ENCODE measurements at regions not wholly inside any gene's neighbourhood (a gene's known extent, or its start where the extent isn't known, plus 50 kb on each side); places are given as distances from the start of the nearest gene placed in this dataset.

DNA sequence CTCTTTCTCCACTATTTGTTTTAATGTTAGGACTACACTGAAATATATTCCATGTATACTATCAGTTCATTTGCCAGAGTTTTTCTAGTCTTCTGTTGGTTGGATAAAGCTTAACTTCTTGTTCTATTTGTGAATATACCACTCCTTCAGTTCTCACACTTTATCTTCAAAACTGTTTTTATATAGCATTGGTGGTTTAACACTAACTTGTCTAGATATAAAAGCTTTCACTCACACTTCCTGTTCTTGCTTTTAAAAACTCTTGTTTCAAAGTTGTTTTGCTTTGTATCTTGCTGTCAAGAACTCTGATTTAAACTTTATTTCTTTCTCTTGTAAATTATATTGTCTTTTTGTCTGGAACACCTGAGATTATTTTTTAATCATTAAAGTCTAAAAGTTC lies 226.8 kb upstream of the TENT5A start:
- Histone ChIP-seq H2BK120ac (ENCODE audit: low read depth, low read length, poor library complexity, severe bottlenecking) (no peak overlapping the region), H4K91ac (ENCODE audit: insufficient read length, low read depth, low read length) (no peak overlapping the region), H3K9me3 (ENCODE audit: control insufficient read depth, low read depth, low read length) (no peaks in the 10 kb centered on the region), H3K4me2 (ENCODE audit: insufficient read depth, insufficient read length, low read length) (no peak overlapping the region), H3K14ac (ENCODE audit: insufficient read depth, low read length) (no peak overlapping the region), H4K8ac (replicated peaks; ENCODE audit: insufficient read length, low read depth, low read length) (no peak overlapping the region), H3K4me1 (ENCODE audit: insufficient read depth, low read length) (no peaks in the 10 kb centered on the region), H2AK5ac (ENCODE audit: insufficient read length, low read length) (no peak overlapping the region), H2BK15ac (ENCODE audit: low read depth, low read length) (no peak overlapping the region), H4K20me1 (ENCODE audit: control insufficient read depth, insufficient read depth, insufficient read length) (no peaks in the 10 kb centered on the region), H3K27me3 (ENCODE audit: insufficient read depth, low read length) (no peaks in the 10 kb centered on the region), H2BK5ac (ENCODE audit: insufficient read length, low read length) (no peak overlapping the region), H3T11ph (ENCODE audit: low read length) (no peak overlapping the region), H3K79me2 (ENCODE audit: insufficient read depth, low read length) (no peaks in the 10 kb centered on the region), H3K18ac (ENCODE audit: insufficient read length, low read depth, low read length) (no peak overlapping the region), H2BK12ac (ENCODE audit: insufficient read length, low read depth, low read length) (no peak overlapping the region), H3K23ac (ENCODE audit: insufficient read length, low read depth, low read length) (no peak overlapping the region), H3K9ac (ENCODE audit: extremely low read depth, insufficient read length, low read length) (no peak overlapping the region), H2BK20ac (ENCODE audit: low read depth, low read length, poor library complexity, severe bottlenecking) (no peak overlapping the region), H3K4ac (ENCODE audit: low read depth, low read length) (no peak overlapping the region), H2AFZ (ENCODE audit: low read length) (no peak overlapping the region), H4K5ac (ENCODE audit: insufficient read length, low read depth, low read length) (no peak overlapping the region), H3K27ac (ENCODE audit: insufficient read length, low read depth, low read length) (no peak overlapping the region), H3K79me1 (ENCODE audit: insufficient read depth, low read depth, low read length, poor library complexity, severe bottlenecking) (no peaks in the 10 kb centered on the region), H3K23me2 (ENCODE audit: insufficient read length, low read depth, low read length, poor library complexity, severe bottlenecking) (no peaks in the 10 kb centered on the region), H3K56ac (ENCODE audit: insufficient read length, low read depth, low read length) (no peak overlapping the region)
- Mint-ChIP-seq H3K27me3 (ENCODE audit: low read depth) (no peaks in the 10 kb centered on the region), H3K4me3 (no peak overlapping the region), H3K27ac (no peak overlapping the region), H3K36me3 (ENCODE audit: insufficient read depth in 1 of 3, low read depth in 3 of 3) (peaks cover 0 to 14% (median 0%) of the 10 kb centered on the region in 3 experiments; a peak in 4 of 7 replicates), H3K4me1 (peaks cover 2 to 3% of the 10 kb centered on the region in 2 experiments), H3K9me3 (peaks cover 15 to 17% of the 10 kb centered on the region in 2 experiments)
- TF ChIP-seq CTCF (conservative IDR thresholded peaks at IDR 0.05): no peak
- no peak for DNase-seq

All from H9 (cell line).